IMR-90 (cell line): ENCODE measurements at regions not wholly inside any gene's neighbourhood (a gene's known extent, or its start where the extent isn't known, plus 50 kb on each side); places are given as distances from the start of the nearest gene placed in this dataset.

Source experiments
- ATAC-seq: fragments of 200-7000 bp; cut with Tn5 transposase; 2 replicates; pipeline ENCODE4 v1.9.1; 2020; ENCODE audit warnings: low read depth, mild to moderate bottlenecking, moderate library complexity
- BruUV-seq: library from RNA; stranded (reverse); fragments of 400-500 nt; replicated peaks from 2 replicates; lab custom pipeline; 2021; lab: Mats Ljungman, UMichigan
- CTCF ChIA-PET: fragments of 300-600 bp; formaldehyde crosslinking; extraction: SDS; loops from one replicate; lab custom pipeline; 2021; ENCODE audit warnings: antibody characterized with exemption; lab: Yijun Ruan, JAX
- POLR2A ChIA-PET: fragments of 300-600 bp; sonication (Branson Sonifier 250); formaldehyde crosslinking; loops from one replicate; lab custom pipeline; 2022; ENCODE audit warnings: antibody characterized with exemption; ENCODE audit not compliant: unreplicated experiment; lab: Charles Lee
- DNase-seq: peaks from one replicate; pipeline ENCODE4 v3.0.0; 2013
- H2AFZ ChIP-seq: replicated peaks from 2 replicates; pipeline ENCODE3; 2013; ENCODE audit warnings: low read length, mild to moderate bottlenecking; ENCODE audit not compliant: poor library complexity
- H2AK5ac ChIP-seq: 2 replicates; pipeline ENCODE4 v1.6.1; 2013; ENCODE audit warnings: low read depth, low read length, inconsistent platforms
- H2AK9ac ChIP-seq: replicated peaks from 2 replicates; pipeline ENCODE3; 2013; ENCODE audit warnings: mild to moderate bottlenecking, low read depth, low read length, moderate library complexity; ENCODE audit not compliant: poor library complexity
- H2BK120ac ChIP-seq: 2 replicates; pipeline ENCODE4 v1.6.1; 2013; ENCODE audit warnings: low read depth, low read length, inconsistent platforms
- H2BK15ac ChIP-seq: 3 replicates; pipeline ENCODE4 v1.6.1; 2013; ENCODE audit warnings: low read depth, low read length, inconsistent platforms
- H2BK20ac ChIP-seq: 2 replicates; pipeline ENCODE4 v1.6.1; 2013; ENCODE audit warnings: low read depth, mild to moderate bottlenecking, inconsistent platforms, low read length, moderate library complexity
- H2BK5ac ChIP-seq: 2 replicates; pipeline ENCODE4 v1.6.1; 2013; ENCODE audit warnings: mild to moderate bottlenecking, low read depth, low read length, inconsistent platforms; ENCODE audit not compliant: poor library complexity, severe bottlenecking
- H3K14ac ChIP-seq: replicated peaks from 2 replicates; pipeline ENCODE4 v1.6.1; 2013; ENCODE audit warnings: low read depth, low read length, inconsistent platforms
- H3K18ac ChIP-seq: 2 replicates; pipeline ENCODE4 v1.6.1; 2013; ENCODE audit warnings: low read depth, low read length, control low read depth
- H3K23ac ChIP-seq: 2 replicates; pipeline ENCODE4 v1.6.1; 2013; ENCODE audit warnings: low read depth, low read length, inconsistent platforms
- H3K27ac ChIP-seq: 2 replicates; pipeline ENCODE4 v1.5.1; 2013; ENCODE audit warnings: mild to moderate bottlenecking, control low read depth, low read length; ENCODE audit not compliant: insufficient read depth
- H3K27me3 ChIP-seq: 2 replicates; pipeline ENCODE4 v1.6.1; 2013; ENCODE audit warnings: low read length; ENCODE audit not compliant: control insufficient read depth, insufficient read depth
- H3K36me3 ChIP-seq: 2 replicates; pipeline ENCODE4 v1.6.1; 2013; ENCODE audit warnings: low read length, mixed read lengths; ENCODE audit not compliant: control insufficient read depth, insufficient read depth
- H3K4ac ChIP-seq: 2 replicates; pipeline ENCODE4 v1.6.1; 2013; ENCODE audit warnings: low read depth, low read length, inconsistent platforms
- H3K4me1 ChIP-seq: 2 replicates; pipeline ENCODE4 v1.6.1; 2013; ENCODE audit warnings: low read length, mixed read lengths; ENCODE audit not compliant: control insufficient read depth, insufficient read depth
- H3K4me2 ChIP-seq: 2 replicates; pipeline ENCODE4 v1.6.1; 2013; ENCODE audit warnings: low read depth, mild to moderate bottlenecking, control low read depth, low read length, moderate library complexity
- H3K4me3 ChIP-seq: 2 replicates; pipeline ENCODE4 v1.5.1; 2013; ENCODE audit warnings: low read depth, mild to moderate bottlenecking, control low read depth, low read length, moderate library complexity; ENCODE audit not compliant: insufficient read depth
- H3K56ac ChIP-seq: 2 replicates; pipeline ENCODE4 v1.6.1; 2013; ENCODE audit warnings: low read length, inconsistent platforms; ENCODE audit not compliant: insufficient read depth; ENCODE audit errors: extremely low read depth
- H3K79me1 ChIP-seq, 2 experiments: 2 replicates each; pipeline ENCODE4 v1.6.1; 2013; ENCODE audit warnings: low read length in 2 of 2, inconsistent platforms in 1 of 2, low read depth in 1 of 2
- H3K9ac ChIP-seq: 2 replicates; pipeline ENCODE4 v1.6.1; 2013; ENCODE audit warnings: low read depth, low read length, control low read depth
- H3K9me1 ChIP-seq: 2 replicates; pipeline ENCODE4 v1.6.1; 2013; ENCODE audit warnings: low read length, inconsistent platforms; ENCODE audit not compliant: insufficient read depth
- H3K9me3 ChIP-seq: 2 replicates; pipeline ENCODE4 v1.6.1; 2013; ENCODE audit warnings: low read length; ENCODE audit not compliant: control insufficient read depth, insufficient read depth
- H4K20me1 ChIP-seq: 2 replicates; pipeline ENCODE4 v1.6.1; 2013; ENCODE audit warnings: low read length, inconsistent platforms; ENCODE audit not compliant: insufficient read depth
- H4K5ac ChIP-seq: 2 replicates; pipeline ENCODE4 v1.6.1; 2013; ENCODE audit warnings: mild to moderate bottlenecking, low read depth, low read length, control low read depth
- H4K8ac ChIP-seq, 2 experiments: 2 replicates each; pipeline ENCODE4 v1.6.1; 2013; ENCODE audit warnings: low read depth in 2 of 2, low read length in 2 of 2, control low read depth in 1 of 2, inconsistent platforms in 1 of 2
- H4K91ac ChIP-seq: 2 replicates; pipeline ENCODE4 v1.6.1; 2013; ENCODE audit warnings: low read depth, low read length, inconsistent platforms; ENCODE audit not compliant: insufficient read depth
- BHLHE40 ChIP-seq: fragments of 150-350 bp; IDR thresholded peaks from 2 replicates; pipeline ENCODE4 v1.6.1; 2016; ENCODE audit warnings: mild to moderate bottlenecking, low read depth, low read length
- CEBPB ChIP-seq: IDR thresholded peaks from 2 replicates; pipeline ENCODE4 v1.6.1; 2012; ENCODE audit warnings: low read depth, low read length, improper control_type of control experiment
- CHD1 ChIP-seq: IDR thresholded peaks from 2 replicates; pipeline ENCODE4 v1.6.1; 2012; ENCODE audit warnings: low read depth, low read length, improper control_type of control experiment
- CTCF ChIP-seq: conservative IDR thresholded peaks from 2 replicates; pipeline ENCODE4 v1.5.1; 2012; ENCODE audit warnings: mild to moderate bottlenecking, low read depth, low read length, improper control_type of control experiment
- ELK1 ChIP-seq: fragments of 150-350 bp; IDR thresholded peaks from 2 replicates; pipeline ENCODE4 v1.6.1; 2016; ENCODE audit warnings: low read depth, mild to moderate bottlenecking, low read length, moderate library complexity, borderline replicate concordance
- FOS ChIP-seq: fragments of 150-350 bp; IDR thresholded peaks from 2 replicates; pipeline ENCODE4 v1.6.1; 2016; ENCODE audit warnings: low read depth, low read length
- MAFK ChIP-seq: IDR thresholded peaks from 2 replicates; pipeline ENCODE4 v1.6.1; 2012; ENCODE audit warnings: low read depth, low read length, improper control_type of control experiment
- MAZ ChIP-seq: IDR thresholded peaks from 2 replicates; pipeline ENCODE4 v1.6.1; 2012; ENCODE audit warnings: low read depth, mild to moderate bottlenecking, low read length, improper control_type of control experiment, moderate library complexity, borderline replicate concordance
- MXI1 ChIP-seq: IDR thresholded peaks from 2 replicates; pipeline ENCODE4 v1.6.1; 2012; ENCODE audit warnings: low read depth, mild to moderate bottlenecking, low read length, moderate library complexity, borderline replicate concordance
- NFE2L2 ChIP-seq: fragments of 150-350 bp; IDR thresholded peaks from 2 replicates; pipeline ENCODE4 v1.6.1; 2016; ENCODE audit warnings: low read depth, mild to moderate bottlenecking, low read length
- POLR2A ChIP-seq: IDR thresholded peaks from 2 replicates; pipeline ENCODE4 v1.6.1; 2012; ENCODE audit warnings: mild to moderate bottlenecking, low read depth, low read length
- RAD21 ChIP-seq: IDR thresholded peaks from 2 replicates; pipeline ENCODE4 v1.6.1; 2012; ENCODE audit warnings: low read length, improper control_type of control experiment
- RCOR1 ChIP-seq: IDR thresholded peaks from 2 replicates; pipeline ENCODE4 v1.6.1; 2012; ENCODE audit warnings: mild to moderate bottlenecking, low read length, improper control_type of control experiment; ENCODE audit not compliant: insufficient replicate concordance
- RFX5 ChIP-seq: IDR thresholded peaks from 2 replicates; pipeline ENCODE4 v1.8.0; 2012; ENCODE audit warnings: low read depth, mild to moderate bottlenecking, low read length, moderate library complexity
- SMC3 ChIP-seq: fragments of 150-350 bp; IDR thresholded peaks from 2 replicates; pipeline ENCODE4 v1.6.1; 2016; ENCODE audit warnings: low read depth, mild to moderate bottlenecking, antibody characterized with exemption, low read length, moderate library complexity
- USF2 ChIP-seq: fragments of 150-350 bp; IDR thresholded peaks from 2 replicates; pipeline ENCODE4 v1.6.1; 2017; ENCODE audit warnings: mild to moderate bottlenecking, antibody characterized with exemption, low read length, low read depth
- WGBS, 2 experiments: methylation state at CpG; one replicate each; pipeline versions ENCODE4 v1.1.5 to v1.1.7; 2013; ENCODE audit warnings: missing lambda C conversion rate in 2 of 2; ENCODE audit not compliant: insufficient read length in 1 of 2; ENCODE audit errors: extremely low coverage in 2 of 2; 5-methylcytosine and 5-hydroxymethylcytosine counted together
- dilution Hi-C: fragments of 300-500 bp; cut with HindIII; formaldehyde crosslinking; loops from one replicate; pipeline ENCODE4 v1.14.3; 2018; ENCODE audit warnings: low sequenced_read_pairs; ENCODE audit not compliant: unreplicated experiment
- in situ Hi-C: fragments of 300-500 bp; cut with MboI; formaldehyde crosslinking; loops from 3 replicates; pipeline ENCODE4 v1.14.3; 2019; ENCODE audit warnings: low sequenced_read_pairs, inconsistent platforms, mixed read lengths
- intact Hi-C: fragments of 100-400 bp; cut with micrococcal nuclease; formaldehyde crosslinking; loops from 2 replicates; pipeline ENCODE4 v1.10.0; 2022

DNA sequence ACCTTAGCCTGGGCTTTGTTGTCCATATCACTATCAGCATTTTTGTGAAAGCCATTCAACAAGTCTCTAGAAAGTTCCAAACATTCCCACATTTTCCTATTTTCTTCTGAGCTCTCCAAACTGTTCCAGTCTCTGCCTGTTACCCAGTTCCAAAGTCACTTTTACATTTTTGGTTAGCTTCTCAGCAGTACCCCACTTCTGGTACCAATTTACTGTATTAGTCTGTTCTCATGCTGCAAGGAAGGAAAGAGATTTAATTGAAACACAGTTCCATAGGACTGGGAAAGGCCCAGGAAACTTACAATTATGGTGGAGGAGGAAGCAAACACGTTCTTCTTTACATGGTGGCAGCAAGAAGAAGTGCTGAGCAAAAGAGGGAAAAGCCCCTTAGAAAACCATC lies 247.2 kb upstream of the B3GALT2 start:
- ATAC-seq, result no peak
- Histone ChIP-seq H3K18ac (no peak overlapping the region), H3K4me1 (no peaks in the 10 kb centered on the region), H3K4me2 (no peak overlapping the region), H3K14ac (no peak overlapping the region), H3K23ac (no peak overlapping the region), H3K56ac (no peak overlapping the region), H4K91ac (no peak overlapping the region), H2AFZ (no peak overlapping the region), H3K9me1 (no peaks in the 10 kb centered on the region), H3K27ac (no peak overlapping the region), H4K5ac (no peak overlapping the region), H3K36me3 (no peaks in the 10 kb centered on the region), H2BK15ac (no peak overlapping the region), H2BK20ac (no peak overlapping the region), H4K8ac (no peak overlapping the region), H3K4me3 (no peak overlapping the region), H3K79me1 (no peaks in the 10 kb centered on the region), H2BK120ac (no peak overlapping the region), H3K9me3 (peaks cover 13% of the 10 kb centered on the region), H2BK5ac (no peak overlapping the region), H4K20me1 (no peaks in the 10 kb centered on the region), H2AK5ac (no peak overlapping the region), H3K4ac (no peak overlapping the region), H3K27me3 (no peaks in the 10 kb centered on the region), H2AK9ac (no peak overlapping the region), H3K9ac (no peak overlapping the region)
- no CpG with 5 or more reads among the region's 1 CpG for WGBS, 2 experiments
- in situ Hi-C loops (no loop called here), dilution Hi-C loops (no loop called here), intact Hi-C loops (no loop called here)
- ChIA-PET POLR2A (no interaction called here), CTCF (no interaction called here)
- no TSS peak for BruUV-seq
- DNase-seq, result no peak
- TF ChIP-seq CEBPB (no peak), MAZ (no peak), FOS (no peak), CTCF (no peak), NFE2L2 (no peak), RFX5 (no peak), BHLHE40 (no peak), USF2 (no peak), MAFK (no peak), POLR2A (no peak), SMC3 (no peak), RAD21 (no peak), MXI1 (no peak), ELK1 (no peak), RCOR1 (no peak), CHD1 (no peak)
